ENCODE measurements at regions not wholly inside any gene's neighbourhood (a gene's known extent, or its start where the extent isn't known, plus 50 kb on each side); places are given as distances from the start of the nearest gene placed in this dataset.

GRCh38 chr12:4064008-4064407, 190.8 kb upstream of the PARP11 start:
- WGBS, result 73% methylated on average over 5 of the region's 5 CpGs
- intact Hi-C loops (cut with DNase I), result no loop called here
- Histone ChIP-seq H3K27me3 (ENCODE audit: control insufficient read depth, insufficient read depth) (no peaks in the 10 kb centered on the region), H3K4me1 (ENCODE audit: control insufficient read depth, insufficient read depth, low read length) (no peaks in the 10 kb centered on the region), H3K27ac (ENCODE audit: low read length) (no peak overlapping the region), H3K4me3 (ENCODE audit: low read length) (no peak overlapping the region), H3K9me3 (ENCODE audit: control insufficient read depth, low read length) (no peaks in the 10 kb centered on the region)
- DNase-seq (no peak), ATAC-seq (no peak)

GRCh38 chr12:4059898-4060568, 186.8 kb upstream of the PARP11 start:
- Histone ChIP-seq H3K9me3 (ENCODE audit: control insufficient read depth, low read length) (no peaks in the 10 kb centered on the region), H3K4me1 (ENCODE audit: control insufficient read depth, insufficient read depth, low read length) (no peaks in the 10 kb centered on the region), H3K27me3 (ENCODE audit: control insufficient read depth, insufficient read depth) (no peaks in the 10 kb centered on the region), H3K4me3 (ENCODE audit: low read length) (no peak overlapping the region), H3K27ac (ENCODE audit: low read length) (no peak overlapping the region)
- WGBS, result 95% methylated on average over 7 of the region's 7 CpGs
- intact Hi-C loops (cut with DNase I), result no loop called here
- DNase-seq (no peak), ATAC-seq (no peak)

- WGBS, result 60% methylated on average over 6 of the region's 6 CpGs
- Histone ChIP-seq H3K4me3 (ENCODE audit: low read length) (no peak overlapping the region), H3K27ac (ENCODE audit: low read length) (no peak overlapping the region), H3K9me3 (ENCODE audit: control insufficient read depth, low read length) (no peaks in the 10 kb centered on the region), H3K4me1 (ENCODE audit: control insufficient read depth, insufficient read depth, low read length) (no peaks in the 10 kb centered on the region), H3K27me3 (ENCODE audit: control insufficient read depth, insufficient read depth) (no peaks in the 10 kb centered on the region)
- ATAC-seq (no peak), DNase-seq (no peak)
- intact Hi-C loops (cut with DNase I), result no loop called here
Measured at GRCh38 chr12:4056910-4057845, 184.0 kb upstream of the PARP11 start.

DNA sequence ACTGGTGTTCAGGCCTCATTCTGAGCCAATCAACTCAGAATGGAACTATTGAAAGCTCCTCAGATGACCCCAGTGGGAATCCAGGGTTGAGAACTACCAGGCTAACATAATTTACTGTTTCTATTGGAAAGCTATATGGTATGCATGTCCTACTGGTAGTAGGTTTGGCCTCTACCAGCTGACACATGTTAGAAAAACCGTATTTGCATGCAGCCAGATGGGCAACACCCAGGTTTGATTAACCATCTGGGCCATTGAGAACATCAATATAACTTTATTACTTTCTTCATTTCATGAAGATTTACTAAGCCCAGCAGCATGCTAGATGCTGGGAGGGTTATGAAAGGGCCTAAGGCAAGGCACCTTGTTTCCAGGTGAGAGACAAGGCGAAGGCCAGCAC, 181.4 kb upstream of the PARP11 start:
- ATAC-seq (no peak), DNase-seq (no peak)
- 94% methylated on average over 2 of the region's 2 CpGs for WGBS
- intact Hi-C loops (cut with DNase I), result no loop called here
- Histone ChIP-seq H3K9me3 (ENCODE audit: control insufficient read depth, low read length) (no peaks in the 10 kb centered on the region), H3K4me1 (ENCODE audit: control insufficient read depth, insufficient read depth, low read length) (no peaks in the 10 kb centered on the region), H3K4me3 (ENCODE audit: low read length) (no peak overlapping the region), H3K27me3 (ENCODE audit: control insufficient read depth, insufficient read depth) (no peaks in the 10 kb centered on the region), H3K27ac (ENCODE audit: low read length) (no peak overlapping the region)

DNA sequence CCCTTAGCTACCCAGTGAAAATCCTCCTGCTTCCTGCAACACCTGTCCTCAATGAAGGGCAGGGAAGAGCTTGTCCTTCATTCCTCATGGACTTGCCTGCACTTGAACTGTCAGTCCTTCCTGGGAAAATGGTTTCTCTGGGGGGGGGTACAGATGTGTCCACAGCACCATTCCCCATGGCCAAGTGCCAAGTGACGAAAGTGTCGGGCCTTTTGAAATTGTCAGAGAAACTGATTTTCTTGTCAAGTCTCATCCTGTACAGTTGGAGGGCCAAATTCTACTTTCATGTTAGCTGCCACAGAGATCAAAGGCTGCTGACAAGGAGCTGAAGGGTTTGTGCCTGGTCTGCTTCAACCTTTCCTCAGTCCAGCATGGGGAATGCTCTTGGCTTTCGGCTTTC, 179.5 kb upstream of the PARP11 start:
- DNase-seq (no peak), ATAC-seq (no peak)
- Histone ChIP-seq H3K9me3 (ENCODE audit: control insufficient read depth, low read length) (no peaks in the 10 kb centered on the region), H3K27ac (ENCODE audit: low read length) (no peak overlapping the region), H3K27me3 (ENCODE audit: control insufficient read depth, insufficient read depth) (no peaks in the 10 kb centered on the region), H3K4me1 (ENCODE audit: control insufficient read depth, insufficient read depth, low read length) (no peaks in the 10 kb centered on the region), H3K4me3 (ENCODE audit: low read length) (no peak overlapping the region)
- intact Hi-C loops (cut with DNase I), result no loop called here
- 56% methylated on average over 3 of the region's 3 CpGs for WGBS

GRCh38 chr12:4051596-4051995, 178.4 kb upstream of the PARP11 start:
- no peak overlapping the region for H3K27ac ChIP-seq (ENCODE audit: low read length)
- intact Hi-C loops (cut with DNase I), result no loop called here

DNA sequence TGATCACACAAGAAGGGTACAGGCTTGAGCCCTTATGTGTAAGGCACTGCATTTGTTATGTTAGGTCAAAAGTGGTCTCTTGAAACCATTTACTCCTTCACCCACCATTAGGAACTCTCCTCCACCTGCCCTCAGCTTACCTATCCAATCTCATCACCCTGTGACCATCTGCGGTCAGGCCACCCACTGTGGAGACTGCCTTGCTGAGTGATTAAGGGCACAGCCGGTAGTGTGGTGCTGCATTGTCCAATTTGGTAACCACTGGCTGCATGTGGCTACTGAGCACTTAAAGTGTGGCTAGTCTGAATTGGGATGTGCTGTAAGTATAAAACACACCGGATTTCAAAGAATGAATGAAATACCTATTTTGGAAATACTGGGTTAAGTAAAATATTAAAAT, 177.1 kb upstream of the PARP11 start:
- no peak overlapping the region for H3K4me3 ChIP-seq (ENCODE audit: low read length)
- no peak for ATAC-seq
- DNase-seq, result no peak
- no peaks in the 10 kb centered on the region for H3K9me3 ChIP-seq (ENCODE audit: control insufficient read depth, low read length)
- 90% methylated on average over 3 of the region's 3 CpGs for WGBS
- no peaks in the 10 kb centered on the region for H3K27me3 ChIP-seq (ENCODE audit: control insufficient read depth, insufficient read depth)
- no peaks in the 10 kb centered on the region for H3K4me1 ChIP-seq (ENCODE audit: control insufficient read depth, insufficient read depth, low read length)
- intact Hi-C loops (cut with DNase I), result no loop called here
- H3K27ac ChIP-seq (ENCODE audit: low read length), result no peak overlapping the region

More at GRCh38 chr12:4051596-4051995, 178.4 kb upstream of the PARP11 start:
- no peaks in the 10 kb centered on the region for H3K4me1 ChIP-seq (ENCODE audit: control insufficient read depth, insufficient read depth, low read length)
- H3K9me3 ChIP-seq (ENCODE audit: control insufficient read depth, low read length), result no peaks in the 10 kb centered on the region
- H3K27me3 ChIP-seq (ENCODE audit: control insufficient read depth, insufficient read depth), result no peaks in the 10 kb centered on the region
- no peak overlapping the region for H3K4me3 ChIP-seq (ENCODE audit: low read length)
- DNase-seq, result no peak
- WGBS, result 65% methylated on average over 1 of the region's 1 CpG
- ATAC-seq, result no peak

DNA sequence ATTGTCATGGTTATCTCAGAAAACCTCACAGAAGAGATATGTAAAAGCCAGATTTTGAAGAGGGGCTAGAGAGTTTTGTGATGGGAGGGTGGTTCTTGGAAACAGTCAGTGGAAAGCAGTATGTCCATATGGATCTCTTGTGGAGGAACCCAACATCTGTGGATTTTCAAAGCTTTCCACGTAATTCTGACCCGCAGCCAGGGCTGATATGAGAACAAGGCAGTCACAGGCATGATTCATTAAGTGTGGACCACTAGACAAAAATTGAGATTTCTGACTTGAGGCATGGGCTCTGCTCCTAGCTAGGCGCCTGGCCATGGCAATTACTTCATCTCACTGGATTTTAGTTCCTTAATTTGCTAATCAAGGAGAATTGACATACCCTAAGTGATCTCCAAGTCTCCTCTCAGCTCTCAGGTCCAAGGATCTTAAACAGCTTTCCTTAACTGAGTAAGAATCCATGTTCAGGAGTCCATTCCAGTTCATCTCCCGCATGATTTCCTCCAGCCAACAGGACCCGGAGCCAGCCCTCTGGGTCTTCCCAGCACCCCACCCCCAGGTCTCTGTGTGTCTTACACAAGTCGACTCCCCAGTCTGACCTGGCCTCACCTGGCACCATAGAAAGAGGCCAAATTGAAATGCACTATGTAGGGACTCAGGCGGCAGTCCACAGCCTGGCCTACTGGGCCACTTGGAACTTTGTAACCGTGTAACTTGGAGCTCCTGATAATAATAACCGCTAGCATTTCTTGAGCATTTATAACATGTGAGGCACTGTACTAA, 176.3 kb upstream of the PARP11 start:
- Histone ChIP-seq H3K27me3 (ENCODE audit: control insufficient read depth, insufficient read depth) (no peaks in the 10 kb centered on the region), H3K9me3 (ENCODE audit: control insufficient read depth, low read length) (no peaks in the 10 kb centered on the region), H3K27ac (ENCODE audit: low read length) (no peak overlapping the region), H3K4me1 (ENCODE audit: control insufficient read depth, insufficient read depth, low read length) (no peaks in the 10 kb centered on the region), H3K4me3 (ENCODE audit: low read length) (no peak overlapping the region)
- ATAC-seq, result no peak
- no peak for DNase-seq
- intact Hi-C loops (cut with DNase I), result no loop called here
- 73% methylated on average over 9 of the region's 9 CpGs for WGBS

DNA sequence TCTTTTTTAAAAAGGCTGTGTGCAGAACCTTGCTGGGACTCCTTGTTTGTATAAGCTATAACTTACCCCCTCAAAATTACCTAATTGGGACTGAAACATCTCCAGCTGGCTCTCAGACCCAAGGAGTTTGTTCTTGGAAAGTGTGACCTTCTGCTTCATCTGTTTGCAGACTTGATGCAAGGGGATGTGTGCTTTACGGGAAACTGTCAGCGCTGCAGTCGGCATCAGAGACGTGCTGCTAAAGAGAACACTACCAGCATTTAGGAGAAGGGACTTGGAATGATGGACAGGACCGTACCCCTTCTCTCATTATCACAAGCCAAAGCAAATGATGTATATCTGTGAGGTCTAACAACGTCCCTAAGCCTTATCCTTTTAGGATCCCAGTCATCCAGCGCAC, 174.2 kb upstream of the PARP11 start:
- 80% methylated on average over 7 of the region's 7 CpGs for WGBS
- intact Hi-C loops (cut with DNase I), result no loop called here
- no peaks in the 10 kb centered on the region for H3K4me1 ChIP-seq (ENCODE audit: control insufficient read depth, insufficient read depth, low read length)
- ATAC-seq (no peak), DNase-seq (no peak)
- no peaks in the 10 kb centered on the region for H3K9me3 ChIP-seq (ENCODE audit: control insufficient read depth, low read length)
- H3K27ac ChIP-seq (ENCODE audit: low read length), result no peak overlapping the region
- H3K27me3 ChIP-seq (ENCODE audit: control insufficient read depth, insufficient read depth), result no peaks in the 10 kb centered on the region
- no peak overlapping the region for H3K4me3 ChIP-seq (ENCODE audit: low read length)

- Histone ChIP-seq H3K27ac (ENCODE audit: low read length) (no peak overlapping the region), H3K27me3 (ENCODE audit: control insufficient read depth, insufficient read depth) (no peaks in the 10 kb centered on the region), H3K4me1 (ENCODE audit: control insufficient read depth, insufficient read depth, low read length) (no peaks in the 10 kb centered on the region), H3K9me3 (ENCODE audit: control insufficient read depth, low read length) (no peaks in the 10 kb centered on the region), H3K4me3 (ENCODE audit: low read length) (no peak overlapping the region)
- intact Hi-C loops (cut with DNase I), result no loop called here
- ATAC-seq, result no peak
- WGBS, result 66% methylated on average over 6 of the region's 6 CpGs
- DNase-seq, result no peak
Measured at GRCh38 chr12:4046495-4046840, 173.3 kb upstream of the PARP11 start.
